Left cardiac atrium (tissue), 4 donors: ENCODE measurements at regions not wholly inside any gene's neighbourhood (a gene's known extent, or its start where the extent isn't known, plus 50 kb on each side); places are given as distances from the start of the nearest gene placed in this dataset.
A peak's percentile ranks its signal among the peaks of the same experiment; 100 is the strongest.

ENCODE experiments used
- ATAC-seq, 2 donors: fragments of 200-7000 bp; cut with Tn5 transposase; one replicate each; pipeline ENCODE4 v1.9.1; 2020; ENCODE audit warnings: mild to moderate bottlenecking in 2 of 2, moderate library complexity in 2 of 2
- DNase-seq: peaks from one replicate; pipeline ENCODE4 v3.0.0-alpha.2; 2020
- intact Hi-C, 2 donors: fragments of 100-400 bp; cut with DNase I; formaldehyde crosslinking; loops; one replicate each; pipeline versions ENCODE4 v1.14.1 to v1.15.1; 2022 to 2023
- donor health status: DM: no; HTN: yes; CAD: no.
- donor health status: DM: no; HTN: yes; CAD: no; lungs with severe emphysema.
- donor health status: DM: yes; HTN: yes; CAD: no.
- donor health status: Dilated cardiomyopathy.

- intact Hi-C loops: no loop called here
- DNase-seq (no peak), ATAC-seq (no peak)
These were observed 862.6 kb upstream of the MAN1A1 start for GRCh38 chr6:120211955-120212792.

- intact Hi-C loops: no loop called here
- DNase-seq (no peak), ATAC-seq (no peak)
These were observed 853.3 kb upstream of the MAN1A1 start for GRCh38 chr6:120202878-120203277.

- no peak for ATAC-seq
- intact Hi-C loops: no loop called here
- no peak for DNase-seq
These were observed 851.3 kb upstream of the MAN1A1 start for GRCh38 chr6:120200853-120201252.

GRCh38 chr6:120198033-120198432, 848.5 kb upstream of the MAN1A1 start:
- intact Hi-C loops: no loop called here
- ATAC-seq (peak; percentile 30 to 85), DNase-seq (no peak)

GRCh38 chr6:120186080-120186479, 836.5 kb upstream of the MAN1A1 start:
- no peak for DNase-seq
- intact Hi-C loops: no loop called here
- ATAC-seq: no peak

- ATAC-seq (no peak), DNase-seq (no peak)
- intact Hi-C loops: no loop called here
These were observed 823.7 kb upstream of the MAN1A1 start for GRCh38 chr6:120173250-120173649.

GRCh38 chr6:120164531-120164930, 815.0 kb upstream of the MAN1A1 start:
- intact Hi-C loops: no loop called here
- DNase-seq: no peak
- no peak for ATAC-seq

GRCh38 chr6:120157873-120158272, 808.3 kb upstream of the MAN1A1 start:
- DNase-seq: no peak
- ATAC-seq: no peak
- intact Hi-C loops: no loop called here

GRCh38 chr6:120147071-120147871, 797.7 kb upstream of the MAN1A1 start:
- intact Hi-C loops: no loop called here
- no peak for DNase-seq
- no peak for ATAC-seq

- intact Hi-C loops: no loop called here
- peak; percentile 10 for DNase-seq
- ATAC-seq: no peak
These were observed 792.0 kb upstream of the MAN1A1 start for GRCh38 chr6:120141601-120142000.

- intact Hi-C loops: no loop called here
- ATAC-seq: no peak
- no peak for DNase-seq
These were observed 787.9 kb upstream of the MAN1A1 start for GRCh38 chr6:120137492-120137891.

- DNase-seq (no peak), ATAC-seq (no peak)
- intact Hi-C loops: no loop called here
These were observed 779.7 kb upstream of the MAN1A1 start for GRCh38 chr6:120129228-120129627.

GRCh38 chr6:120122401-120122800, 772.8 kb upstream of the MAN1A1 start:
- no peak for ATAC-seq
- intact Hi-C loops: no loop called here
- DNase-seq: no peak

GRCh38 chr6:120116343-120116742, 766.8 kb upstream of the MAN1A1 start:
- ATAC-seq (no peak), DNase-seq (no peak)
- intact Hi-C loops: no loop called here

- intact Hi-C loops: no loop called here
- ATAC-seq: no peak
- DNase-seq: no peak
These were observed 763.4 kb upstream of the MAN1A1 start for GRCh38 chr6:120112980-120113379.

GRCh38 chr6:120111001-120111400, 761.4 kb upstream of the MAN1A1 start:
- ATAC-seq (no peak), DNase-seq (no peak)
- intact Hi-C loops: no loop called here

- DNase-seq: no peak
- intact Hi-C loops: no loop called here
- no peak for ATAC-seq
These were observed 758.7 kb upstream of the MAN1A1 start for GRCh38 chr6:120108061-120108795.

GRCh38 chr6:120103618-120104017, 754.1 kb upstream of the MAN1A1 start:
- ATAC-seq: no peak
- intact Hi-C loops: no loop called here
- DNase-seq: no peak

- ATAC-seq: no peak
These were observed 747.2 kb upstream of the MAN1A1 start for GRCh38 chr6:120096696-120097260.

GRCh38 chr6:120083186-120083585, 733.6 kb upstream of the MAN1A1 start:
- intact Hi-C loops: no loop called here
- DNase-seq (no peak), ATAC-seq (no peak)

More at GRCh38 chr6:120096696-120097260, 747.2 kb upstream of the MAN1A1 start:
- intact Hi-C loops: no loop called here
- no peak for DNase-seq
